GM12878 (cell line): ENCODE measurements at regions not wholly inside any gene's neighbourhood (a gene's known extent, or its start where the extent isn't known, plus 50 kb on each side); places are given as distances from the start of the nearest gene placed in this dataset.

Experiments
- ATAC-seq: fragments of 200-7000 bp; cut with Tn5 transposase; 3 replicates; pipeline ENCODE4 v1.9.1; 2020; ENCODE audit warnings: mild to moderate bottlenecking, moderate library complexity
- BruUV-seq: library from RNA; stranded (reverse); fragments of 400-500 nt; replicated peaks from 2 replicates; lab custom pipeline; 2021; lab: Mats Ljungman, UMichigan
- CTCF ChIA-PET: fragments of 300-600 bp; sonication (Branson Sonifier 250); formaldehyde crosslinking; extraction: SDS; loops from one replicate; lab custom pipeline; 2021; ENCODE audit warnings: inconsistent platforms; lab: Yijun Ruan, JAX
- POLR2A ChIA-PET: fragments of 350-600 bp; formaldehyde crosslinking; extraction: SDS; loops from one replicate; lab custom pipeline; 2021; ENCODE audit warnings: inconsistent platforms; lab: Charles Lee
- RAD21 ChIA-PET: fragments of 300-600 bp; sonication (Branson Sonifier 250); formaldehyde crosslinking; loops from one replicate; lab custom pipeline; 2023; ENCODE audit warnings: antibody characterized with exemption; ENCODE audit not compliant: unreplicated experiment; lab: Charles Lee
- SMC1A ChIA-PET: fragments of 300-600 bp; sonication (Branson Sonifier 250); formaldehyde crosslinking; loops from one replicate; lab custom pipeline; 2023; ENCODE audit not compliant: unreplicated experiment, uncharacterized antibody; lab: Charles Lee
- DNase-seq: peaks from one replicate; pipeline ENCODE4 v3.0.0-alpha.2; 2011; ENCODE audit warnings: low read depth, low spot score
- FAIRE-seq: peaks from 3 replicates; lab custom pipeline; 2011; peaks lifted over from hg19 to GRCh38; lab: Jason Lieb, UNC
- H2AFZ ChIP-seq: 2 replicates; pipeline ENCODE4 v1.6.0; 2011; ENCODE audit warnings: low read depth, low read length, control low read depth; ENCODE audit not compliant: control insufficient read depth
- H3K27ac ChIP-seq: 2 replicates; pipeline ENCODE4 v1.5.1; 2011; ENCODE audit warnings: control low read depth; ENCODE audit not compliant: control insufficient read depth, insufficient read depth
- H3K27me3 ChIP-seq, 2 experiments: replicated peaks in 1 of 2; 2 replicates each; pipeline versions ENCODE4 v1.6.0 to v1.6.1; 2011; ENCODE audit warnings: low read length in 1 of 2; ENCODE audit not compliant: control insufficient read depth in 2 of 2, insufficient read depth in 2 of 2
- H3K36me3 ChIP-seq, 2 experiments: 2 replicates each; pipeline ENCODE4 v1.5.1; 2011; ENCODE audit warnings: low read length in 1 of 2; ENCODE audit not compliant: control insufficient read depth in 2 of 2, insufficient read depth in 2 of 2
- H3K4me1 ChIP-seq: 2 replicates; pipeline ENCODE4 v1.6.1; 2011; ENCODE audit warnings: mild to moderate bottlenecking, low read length, moderate library complexity, mixed read lengths; ENCODE audit not compliant: control insufficient read depth, insufficient read depth
- H3K4me2 ChIP-seq: 2 replicates; pipeline ENCODE4 v1.6.0; 2011; ENCODE audit warnings: control low read depth; ENCODE audit not compliant: control insufficient read depth, insufficient read depth
- H3K4me3 ChIP-seq: fragments of 200-600 bp; sonication (generic); 2 replicates; pipeline ENCODE4 v1.5.1; 2016
- H3K79me2 ChIP-seq: 2 replicates; pipeline ENCODE4 v1.6.0; 2011; ENCODE audit warnings: low read length; ENCODE audit not compliant: control insufficient read depth, insufficient read depth
- H3K9ac ChIP-seq: 2 replicates; pipeline ENCODE4 v1.8.0; 2011; ENCODE audit warnings: low read length, control low read depth, mixed read lengths; ENCODE audit not compliant: control insufficient read depth, insufficient read depth
- H3K9me3 ChIP-seq: replicated peaks from 3 replicates; pipeline ENCODE4 v1.5.1; 2011; ENCODE audit warnings: mild to moderate bottlenecking, low read length; ENCODE audit not compliant: control insufficient read depth, insufficient read depth
- H4K20me1 ChIP-seq: 2 replicates; pipeline ENCODE4 v1.6.0; 2011; ENCODE audit not compliant: control insufficient read depth, insufficient read depth
- CBFB ChIP-seq: IDR thresholded peaks from 2 replicates; pipeline ENCODE4 v1.6.1; 2016; ENCODE audit warnings: antibody characterized with exemption, low read depth
- CTCF ChIP-seq, 3 experiments: IDR thresholded peaks in 2 of 3; conservative IDR thresholded peaks in 1 of 3; 2 replicates each; pipeline ENCODE4 v1.5.1; 2011; ENCODE audit warnings: low read depth in 3 of 3, low read length in 3 of 3, mild to moderate bottlenecking in 3 of 3, control low read depth in 2 of 3, moderate library complexity in 2 of 3, inconsistent platforms in 1 of 3, mixed read lengths in 1 of 3; ENCODE audit not compliant: control insufficient read depth in 2 of 3, insufficient read depth in 1 of 3; ENCODE audit errors: extremely low read depth in 1 of 3
- E2F4 ChIP-seq: IDR thresholded peaks from 2 replicates; pipeline ENCODE4 v1.6.1; 2012; ENCODE audit warnings: low read depth, low read length, improper control_type of control experiment
- EZH2 ChIP-seq: IDR thresholded peaks from 2 replicates; pipeline ENCODE4 v1.6.1; 2012; ENCODE audit warnings: low read depth, mild to moderate bottlenecking, control low read depth, inconsistent platforms, low read length, borderline replicate concordance; ENCODE audit not compliant: control insufficient read depth
- IRF5 ChIP-seq: fragments of 450-650 bp; IDR thresholded peaks from 2 replicates; pipeline ENCODE4 v1.6.1; 2017; ENCODE audit warnings: borderline replicate concordance
- JUNB ChIP-seq: IDR thresholded peaks from 2 replicates; pipeline ENCODE4 v1.6.1; 2016; ENCODE audit warnings: antibody characterized with exemption, mild to moderate bottlenecking
- KAT2A ChIP-seq: conservative IDR thresholded peaks from 2 replicates; pipeline ENCODE4 v1.6.1; 2011; ENCODE audit warnings: low read depth, low read length; ENCODE audit not compliant: control insufficient read depth
- MXI1 ChIP-seq: fragments of 150-350 bp; IDR thresholded peaks from 2 replicates; pipeline ENCODE4 v1.6.1; 2011; ENCODE audit warnings: low read depth, mild to moderate bottlenecking, inconsistent platforms, low read length, improper control_type of control experiment
- NBN ChIP-seq: fragments of 450-650 bp; IDR thresholded peaks from 2 replicates; pipeline ENCODE4 v1.6.1; 2016
- PKNOX1 ChIP-seq: fragments of 450-650 bp; IDR thresholded peaks from 2 replicates; pipeline ENCODE4 v1.6.1; 2016; ENCODE audit warnings: mild to moderate bottlenecking
- POLR2A ChIP-seq: IDR thresholded peaks from 2 replicates; pipeline ENCODE4 v1.6.1; 2011; ENCODE audit warnings: low read depth, mild to moderate bottlenecking, low read length
- RCOR1 ChIP-seq: conservative IDR thresholded peaks from 2 replicates; pipeline ENCODE4 v1.6.1; 2012; ENCODE audit warnings: low read depth, low read length, improper control_type of control experiment
- RELA ChIP-seq: fragments of 450-650 bp; IDR thresholded peaks from 2 replicates; pipeline ENCODE4 v1.8.0; 2014; ENCODE audit warnings: borderline replicate concordance; ENCODE audit not compliant: partially characterized antibody
- SKIL ChIP-seq: fragments of 450-650 bp; IDR thresholded peaks from 2 replicates; pipeline ENCODE4 v1.6.1; 2017; ENCODE audit warnings: mild to moderate bottlenecking, low read depth, inconsistent platforms; ENCODE audit not compliant: poor library complexity, severe bottlenecking
- SMAD1 ChIP-seq: fragments of 450-650 bp; IDR thresholded peaks from 2 replicates; pipeline ENCODE4 v1.6.1; 2018; ENCODE audit warnings: mild to moderate bottlenecking, low read depth; ENCODE audit not compliant: partially characterized antibody
- SMAD5 ChIP-seq: IDR thresholded peaks from 2 replicates; pipeline ENCODE4 v1.6.1; 2016; ENCODE audit warnings: antibody characterized with exemption, low read depth
- TCF7 ChIP-seq: IDR thresholded peaks from 2 replicates; pipeline ENCODE4 v1.6.1; 2014; ENCODE audit warnings: antibody characterized with exemption, borderline replicate concordance
- ZNF274 ChIP-seq: IDR thresholded peaks from one replicate; pipeline ENCODE4 v1.8.0; 2011; ENCODE audit not compliant: insufficient read length, insufficient read depth
- ZZZ3 ChIP-seq: IDR thresholded peaks from 2 replicates; pipeline ENCODE4 v1.6.1; 2011; ENCODE audit warnings: low read depth; ENCODE audit not compliant: control insufficient read depth, insufficient read length
- WGBS: methylation state at CpG from one replicate; pipeline ENCODE4 v1.1.6; 2016; ENCODE audit warnings: low lambda C conversion rate; ENCODE audit not compliant: insufficient replicate concordance, insufficient coverage; ENCODE audit errors: missing lambda C conversion rate; 5-methylcytosine and 5-hydroxymethylcytosine counted together
- in situ Hi-C: fragments of 300-500 bp; cut with MboI; formaldehyde crosslinking; loops from 9 replicates; pipeline ENCODE4 v1.14.3; 2018; ENCODE audit warnings: mixed read lengths
- intact Hi-C: fragments of 100-400 bp; cut with micrococcal nuclease; formaldehyde crosslinking; loops from one replicate; pipeline ENCODE4 v1.14.2; 2022; ENCODE audit not compliant: unreplicated experiment

GRCh38 chr10:128505346-128505745 lies 379.1 kb upstream of the MKI67 start (continued):
- no peak for TF ChIP-seq RELA
- no peak for TF ChIP-seq ZNF274
- TF ChIP-seq E2F4 = no peak
- no peak for TF ChIP-seq EZH2
- TF ChIP-seq CBFB = no peak
- TF ChIP-seq SMAD1 = no peak
- no peak for TF ChIP-seq POLR2A
- no peak for TF ChIP-seq SMAD5
- no peak for TF ChIP-seq TCF7
- no peak for TF ChIP-seq NBN

- Histone ChIP-seq H3K4me3 (no peak overlapping the region), H3K4me1 (no peaks in the 10 kb centered on the region), H3K27ac (no peak overlapping the region), H3K9me3 (no peaks in the 10 kb centered on the region), H3K79me2 (no peaks in the 10 kb centered on the region), H3K4me2 (no peak overlapping the region), H3K36me3 (no peaks in the 10 kb centered on the region), H3K9ac (no peak overlapping the region), H3K27me3 (no peaks in the 10 kb centered on the region), H4K20me1 (no peaks in the 10 kb centered on the region), H2AFZ (no peak overlapping the region)
- SMC1A ChIA-PET = no interaction called here
- no peak for DNase-seq
- BruUV-seq = no TSS peak
- intact Hi-C loops = no loop called here
- RAD21 ChIA-PET = no interaction called here
- in situ Hi-C loops = no loop called here
- POLR2A ChIA-PET = no interaction called here
- CTCF ChIA-PET = no interaction called here
- no peak for ATAC-seq
- 2% methylated on average over 2 of the region's 2 CpGs for WGBS
- FAIRE-seq = no peak
- TF ChIP-seq PKNOX1 = no peak
- no peak for TF ChIP-seq IRF5
- no peak for TF ChIP-seq CTCF (IDR thresholded peaks at IDR 0.05 in 2 of 3, conservative IDR thresholded peaks at IDR 0.05 in 1 of 3; ENCODE audit: control insufficient read depth in 2 of 3, extremely low read depth in 1 of 3, insufficient read depth in 1 of 3, low read depth in 3 of 3, low read length in 3 of 3)
- no peak for TF ChIP-seq KAT2A
- no peak for TF ChIP-seq ZZZ3
- TF ChIP-seq JUNB = no peak
- no peak for TF ChIP-seq SKIL
- no peak for TF ChIP-seq RCOR1
- no peak for TF ChIP-seq MXI1
Observed at GRCh38 chr10:128506423-128506822, 380.2 kb upstream of the MKI67 start.
